Body of pancreas (tissue), 4 donors: ENCODE measurements at regions not wholly inside any gene's neighbourhood (a gene's known extent, or its start where the extent isn't known, plus 50 kb on each side); places are given as distances from the start of the nearest gene placed in this dataset.

ENCODE experiments used
- CTCF ChIP-seq, 7 experiments: fragments of 450-650 bp in 4 of 7; fragments of 200-600 bp in 3 of 7; sonication (generic) in 3 of 7; IDR thresholded peaks; one replicate each; pipeline ENCODE4 v1.5.1; 2016 to 2019; ENCODE audit warnings: antibody characterized with exemption in 7 of 7
- POLR2A ChIP-seq, 3 donors: fragments of 450-650 bp; IDR thresholded peaks; one replicate each; pipeline ENCODE4 v1.6.1; 2016; ENCODE audit warnings: antibody characterized with exemption in 3 of 3, mild to moderate bottlenecking in 2 of 3

- TF ChIP-seq CTCF (IDR thresholded peaks at IDR 0.05) (no peak), POLR2A (IDR thresholded peaks at IDR 0.05) (no peak)
Measured at GRCh38 chr2:234864506-234864905, 87.3 kb upstream of the SH3BP4 start.
